DND-41 (cell line): ENCODE measurements at regions not wholly inside any gene's neighbourhood (a gene's known extent, or its start where the extent isn't known, plus 50 kb on each side); places are given as distances from the start of the nearest gene placed in this dataset.

Source experiments
- EZH2 ChIP-seq: IDR thresholded peaks from 3 replicates; pipeline ENCODE4 v1.6.1; 2012; ENCODE audit warnings: borderline replicate concordance, low read depth, mild to moderate bottlenecking, moderate library complexity, low read length, inconsistent platforms; ENCODE audit not compliant: severe bottlenecking
- TF ChIP-seq, protein P1 (sequence below): IDR thresholded peaks from 2 replicates; pipeline ENCODE4 v1.5.1; 2012; ENCODE audit warnings: borderline replicate concordance, low read length, moderate library complexity, mild to moderate bottlenecking; ENCODE audit not compliant: poor library complexity, severe bottlenecking; ENCODE audit errors: extremely low read depth

DNA sequence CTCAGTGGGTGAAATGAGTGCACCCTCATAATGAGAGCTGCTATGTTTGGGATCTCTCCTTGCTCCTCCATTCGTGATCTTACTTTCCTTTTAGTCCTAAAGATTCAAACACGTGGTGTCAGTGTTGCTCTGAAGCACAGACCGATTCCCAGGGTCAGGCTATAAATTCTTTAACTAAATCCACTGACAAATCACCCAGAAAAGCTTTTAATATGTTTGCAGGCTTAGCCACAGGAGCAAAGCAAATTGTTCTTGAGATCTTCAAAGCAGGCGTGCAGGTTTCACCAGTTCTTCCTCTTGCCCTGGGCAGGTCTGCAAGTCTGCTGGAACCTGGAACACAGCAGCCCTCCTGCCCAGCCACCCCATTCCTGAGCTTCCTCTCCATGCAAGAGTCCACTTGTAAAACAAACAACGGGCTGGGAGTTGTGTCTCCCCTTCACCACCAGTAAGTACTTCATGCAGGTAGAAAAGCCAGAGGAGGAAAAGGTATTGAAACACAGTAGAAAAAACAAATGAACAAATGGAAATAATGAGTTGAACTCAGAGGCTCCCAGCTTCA, 70.1 kb upstream of the ENPP6 start:
- TF ChIP-seq, protein P1, sequence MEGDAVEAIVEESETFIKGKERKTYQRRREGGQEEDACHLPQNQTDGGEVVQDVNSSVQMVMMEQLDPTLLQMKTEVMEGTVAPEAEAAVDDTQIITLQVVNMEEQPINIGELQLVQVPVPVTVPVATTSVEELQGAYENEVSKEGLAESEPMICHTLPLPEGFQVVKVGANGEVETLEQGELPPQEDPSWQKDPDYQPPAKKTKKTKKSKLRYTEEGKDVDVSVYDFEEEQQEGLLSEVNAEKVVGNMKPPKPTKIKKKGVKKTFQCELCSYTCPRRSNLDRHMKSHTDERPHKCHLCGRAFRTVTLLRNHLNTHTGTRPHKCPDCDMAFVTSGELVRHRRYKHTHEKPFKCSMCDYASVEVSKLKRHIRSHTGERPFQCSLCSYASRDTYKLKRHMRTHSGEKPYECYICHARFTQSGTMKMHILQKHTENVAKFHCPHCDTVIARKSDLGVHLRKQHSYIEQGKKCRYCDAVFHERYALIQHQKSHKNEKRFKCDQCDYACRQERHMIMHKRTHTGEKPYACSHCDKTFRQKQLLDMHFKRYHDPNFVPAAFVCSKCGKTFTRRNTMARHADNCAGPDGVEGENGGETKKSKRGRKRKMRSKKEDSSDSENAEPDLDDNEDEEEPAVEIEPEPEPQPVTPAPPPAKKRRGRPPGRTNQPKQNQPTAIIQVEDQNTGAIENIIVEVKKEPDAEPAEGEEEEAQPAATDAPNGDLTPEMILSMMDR = no peak
- TF ChIP-seq EZH2 = no peak
